GM12878 (cell line): ENCODE measurements at regions not wholly inside any gene's neighbourhood (a gene's known extent, or its start where the extent isn't known, plus 50 kb on each side); places are given as distances from the start of the nearest gene placed in this dataset.

Source experiments
- ATAC-seq: fragments of 200-7000 bp; cut with Tn5 transposase; 3 replicates; pipeline ENCODE4 v1.9.1; 2020; ENCODE audit warnings: mild to moderate bottlenecking, moderate library complexity
- BruUV-seq: library from RNA; stranded (reverse); fragments of 400-500 nt; replicated peaks from 2 replicates; lab custom pipeline; 2021; lab: Mats Ljungman, UMichigan
- CTCF ChIA-PET: fragments of 300-600 bp; sonication (Branson Sonifier 250); formaldehyde crosslinking; extraction: SDS; loops from one replicate; lab custom pipeline; 2021; ENCODE audit warnings: inconsistent platforms; lab: Yijun Ruan, JAX
- POLR2A ChIA-PET: fragments of 350-600 bp; formaldehyde crosslinking; extraction: SDS; loops from one replicate; lab custom pipeline; 2021; ENCODE audit warnings: inconsistent platforms; lab: Charles Lee
- RAD21 ChIA-PET: fragments of 300-600 bp; sonication (Branson Sonifier 250); formaldehyde crosslinking; loops from one replicate; lab custom pipeline; 2023; ENCODE audit warnings: antibody characterized with exemption; ENCODE audit not compliant: unreplicated experiment; lab: Charles Lee
- SMC1A ChIA-PET: fragments of 300-600 bp; sonication (Branson Sonifier 250); formaldehyde crosslinking; loops from one replicate; lab custom pipeline; 2023; ENCODE audit not compliant: unreplicated experiment, uncharacterized antibody; lab: Charles Lee
- DNase-seq: peaks from one replicate; pipeline ENCODE4 v3.0.0-alpha.2; 2011; ENCODE audit warnings: low read depth, low spot score
- FAIRE-seq: peaks from 3 replicates; lab custom pipeline; 2011; peaks lifted over from hg19 to GRCh38; lab: Jason Lieb, UNC
- H2AFZ ChIP-seq: 2 replicates; pipeline ENCODE4 v1.6.0; 2011; ENCODE audit warnings: low read depth, low read length, control low read depth; ENCODE audit not compliant: control insufficient read depth
- H3K27ac ChIP-seq: 2 replicates; pipeline ENCODE4 v1.5.1; 2011; ENCODE audit warnings: control low read depth; ENCODE audit not compliant: control insufficient read depth, insufficient read depth
- H3K27me3 ChIP-seq, 2 experiments: replicated peaks in 1 of 2; 2 replicates each; pipeline versions ENCODE4 v1.6.0 to v1.6.1; 2011; ENCODE audit warnings: low read length in 1 of 2; ENCODE audit not compliant: control insufficient read depth in 2 of 2, insufficient read depth in 2 of 2
- H3K36me3 ChIP-seq, 2 experiments: 2 replicates each; pipeline ENCODE4 v1.5.1; 2011; ENCODE audit warnings: low read length in 1 of 2; ENCODE audit not compliant: control insufficient read depth in 2 of 2, insufficient read depth in 2 of 2
- H3K4me1 ChIP-seq: 2 replicates; pipeline ENCODE4 v1.6.1; 2011; ENCODE audit warnings: mild to moderate bottlenecking, low read length, moderate library complexity, mixed read lengths; ENCODE audit not compliant: control insufficient read depth, insufficient read depth
- H3K4me2 ChIP-seq: 2 replicates; pipeline ENCODE4 v1.6.0; 2011; ENCODE audit warnings: control low read depth; ENCODE audit not compliant: control insufficient read depth, insufficient read depth
- H3K4me3 ChIP-seq: fragments of 200-600 bp; sonication (generic); 2 replicates; pipeline ENCODE4 v1.5.1; 2016
- H3K79me2 ChIP-seq: 2 replicates; pipeline ENCODE4 v1.6.0; 2011; ENCODE audit warnings: low read length; ENCODE audit not compliant: control insufficient read depth, insufficient read depth
- H3K9ac ChIP-seq: 2 replicates; pipeline ENCODE4 v1.8.0; 2011; ENCODE audit warnings: low read length, control low read depth, mixed read lengths; ENCODE audit not compliant: control insufficient read depth, insufficient read depth
- H3K9me3 ChIP-seq: replicated peaks from 3 replicates; pipeline ENCODE4 v1.5.1; 2011; ENCODE audit warnings: mild to moderate bottlenecking, low read length; ENCODE audit not compliant: control insufficient read depth, insufficient read depth
- H4K20me1 ChIP-seq: 2 replicates; pipeline ENCODE4 v1.6.0; 2011; ENCODE audit not compliant: control insufficient read depth, insufficient read depth
- ASH2L ChIP-seq: fragments of 300-600, 200-600 bp; sonication (generic); IDR thresholded peaks from 2 replicates; pipeline ENCODE4 v1.6.1; 2017; ENCODE audit warnings: low read depth, mild to moderate bottlenecking, borderline replicate concordance
- ATF7 ChIP-seq: fragments of 450-650 bp; IDR thresholded peaks from 2 replicates; pipeline ENCODE4 v1.6.1; 2016; ENCODE audit warnings: low read depth, mild to moderate bottlenecking
- CBX5 ChIP-seq: sonication (generic); IDR thresholded peaks from 2 replicates; pipeline ENCODE4 v1.6.1; 2016; ENCODE audit warnings: low read depth, moderate library complexity, mild to moderate bottlenecking, inconsistent platforms
- CREB1 ChIP-seq: IDR thresholded peaks from 2 replicates; pipeline ENCODE4 v1.6.1; 2012; ENCODE audit warnings: low read depth, mild to moderate bottlenecking, inconsistent platforms
- ESRRA ChIP-seq: IDR thresholded peaks from 2 replicates; pipeline ENCODE4 v1.6.1; 2012; ENCODE audit warnings: mild to moderate bottlenecking, low read length, improper control_type of control experiment
- FOXK2 ChIP-seq: fragments of 450-650 bp; IDR thresholded peaks from 2 replicates; pipeline ENCODE4 v1.6.1; 2017; ENCODE audit warnings: mild to moderate bottlenecking, moderate library complexity
- HCFC1 ChIP-seq: fragments of 150-350 bp; IDR thresholded peaks from 2 replicates; pipeline ENCODE4 v1.6.1; 2014; ENCODE audit warnings: low read length
- HDAC6 ChIP-seq: fragments of 200-600 bp; sonication (generic); IDR thresholded peaks from one replicate; pipeline ENCODE4 v1.8.0; 2017; ENCODE audit warnings: antibody characterized with exemption; ENCODE audit not compliant: unreplicated experiment
- HDGF ChIP-seq: fragments of 450-650 bp; IDR thresholded peaks from 2 replicates; pipeline ENCODE4 v1.6.1; 2016; ENCODE audit warnings: antibody characterized with exemption
- KAT2A ChIP-seq: conservative IDR thresholded peaks from 2 replicates; pipeline ENCODE4 v1.6.1; 2011; ENCODE audit warnings: low read depth, low read length; ENCODE audit not compliant: control insufficient read depth
- MTA3 ChIP-seq: IDR thresholded peaks from 2 replicates; pipeline ENCODE4 v1.6.1; 2012; ENCODE audit warnings: low read length, inconsistent platforms, borderline replicate concordance
- NFXL1 ChIP-seq: fragments of 450-650 bp; IDR thresholded peaks from 2 replicates; pipeline ENCODE4 v1.6.1; 2017; ENCODE audit warnings: antibody characterized with exemption, mild to moderate bottlenecking, borderline replicate concordance
- NR2C2 ChIP-seq: IDR thresholded peaks from 2 replicates; pipeline ENCODE4 v1.6.1; 2011; ENCODE audit warnings: borderline replicate concordance, low read depth; ENCODE audit not compliant: control insufficient read depth, insufficient read length
- POLR2A ChIP-seq: IDR thresholded peaks from 2 replicates; pipeline ENCODE4 v1.6.1; 2011; ENCODE audit warnings: low read depth, mild to moderate bottlenecking, low read length
- RAD51 ChIP-seq: fragments of 450-650 bp; IDR thresholded peaks from 2 replicates; pipeline ENCODE4 v1.6.1; 2016; ENCODE audit warnings: moderate library complexity, mild to moderate bottlenecking, inconsistent platforms
- SUZ12 ChIP-seq: fragments of 200-600 bp; sonication (generic); IDR thresholded peaks from one replicate; pipeline ENCODE4 v1.6.1; 2018; ENCODE audit warnings: antibody characterized with exemption, mild to moderate bottlenecking; ENCODE audit not compliant: unreplicated experiment
- WGBS: methylation state at CpG from one replicate; pipeline ENCODE4 v1.1.6; 2016; ENCODE audit warnings: low lambda C conversion rate; ENCODE audit not compliant: insufficient replicate concordance, insufficient coverage; ENCODE audit errors: missing lambda C conversion rate; 5-methylcytosine and 5-hydroxymethylcytosine counted together
- in situ Hi-C: fragments of 300-500 bp; cut with MboI; formaldehyde crosslinking; loops from 9 replicates; pipeline ENCODE4 v1.14.3; 2018; ENCODE audit warnings: mixed read lengths
- intact Hi-C: fragments of 100-400 bp; cut with micrococcal nuclease; formaldehyde crosslinking; loops from one replicate; pipeline ENCODE4 v1.14.2; 2022; ENCODE audit not compliant: unreplicated experiment
- TF ChIP-seq, protein P1 (sequence below): fragments of 450-650 bp; conservative IDR thresholded peaks from 2 replicates; pipeline ENCODE4 v1.6.1; 2017; ENCODE audit warnings: mild to moderate bottlenecking, moderate library complexity
- TF ChIP-seq, protein P2 (sequence below): IDR thresholded peaks from 2 replicates; pipeline ENCODE4 v1.6.1; 2011; ENCODE audit warnings: mild to moderate bottlenecking, low read depth, low read length, moderate library complexity; ENCODE audit not compliant: insufficient replicate concordance
- TF ChIP-seq, protein P3 (sequence below): IDR thresholded peaks from 2 replicates; pipeline ENCODE4 v1.6.1; 2011; ENCODE audit warnings: borderline replicate concordance, low read depth, mild to moderate bottlenecking, moderate library complexity, low read length; ENCODE audit not compliant: insufficient read depth, poor library complexity, severe bottlenecking
- TF ChIP-seq, protein P4 (sequence below), 3 experiments: IDR thresholded peaks in 2 of 3; conservative IDR thresholded peaks in 1 of 3; 2 replicates each; pipeline ENCODE4 v1.5.1; 2011; ENCODE audit warnings: low read depth in 3 of 3, low read length in 3 of 3, mild to moderate bottlenecking in 3 of 3, control low read depth in 2 of 3, moderate library complexity in 2 of 3, inconsistent platforms in 1 of 3, mixed read lengths in 1 of 3; ENCODE audit not compliant: control insufficient read depth in 2 of 3, insufficient read depth in 1 of 3; ENCODE audit errors: extremely low read depth in 1 of 3

DNA sequence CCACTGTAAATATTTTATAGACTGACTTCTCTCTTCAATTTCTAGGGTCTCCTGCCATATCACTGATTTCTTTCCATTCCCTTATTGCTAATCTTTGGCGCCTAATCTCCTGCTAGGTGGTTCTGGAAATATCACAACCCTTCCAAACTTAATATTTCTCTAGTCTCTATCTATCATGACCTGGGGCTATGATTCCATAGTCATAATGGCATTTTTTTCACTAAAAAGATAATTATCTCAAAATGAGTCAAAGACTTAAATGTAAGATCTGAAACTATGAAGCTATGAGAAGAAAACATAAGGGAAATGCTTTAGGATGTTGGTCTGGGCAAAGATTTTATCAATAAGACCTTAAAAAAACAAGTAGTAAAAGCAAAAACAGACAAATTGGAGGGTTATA, 74.2 kb downstream of the LEPR start (continued):
- TF ChIP-seq KAT2A (no peak), HCFC1 (no peak), ESRRA (no peak), SUZ12 (no peak), HDAC6 (no peak)

DNA sequence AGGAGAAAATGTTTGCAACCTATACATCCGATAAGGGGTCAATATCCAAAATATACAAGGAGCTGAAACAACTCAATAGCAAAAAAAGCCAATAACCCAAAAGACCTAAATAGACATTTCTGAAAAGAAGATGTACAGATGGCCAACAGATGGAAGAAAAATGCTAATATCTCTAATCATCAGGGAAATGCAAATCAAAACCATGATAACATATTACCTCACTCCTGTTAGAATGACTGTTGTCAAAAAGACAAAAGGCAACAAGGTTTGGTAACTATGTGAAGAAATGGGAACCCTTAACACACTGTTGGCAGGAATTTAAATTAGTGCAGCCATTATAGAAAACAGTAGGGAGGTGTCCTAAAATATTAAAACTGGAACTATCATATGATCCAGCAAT, 74.7 kb downstream of the LEPR start:
- 85% methylated on average over 1 of the region's 1 CpG for WGBS
- no peak for TF ChIP-seq POLR2A
- TF ChIP-seq, protein P1, sequence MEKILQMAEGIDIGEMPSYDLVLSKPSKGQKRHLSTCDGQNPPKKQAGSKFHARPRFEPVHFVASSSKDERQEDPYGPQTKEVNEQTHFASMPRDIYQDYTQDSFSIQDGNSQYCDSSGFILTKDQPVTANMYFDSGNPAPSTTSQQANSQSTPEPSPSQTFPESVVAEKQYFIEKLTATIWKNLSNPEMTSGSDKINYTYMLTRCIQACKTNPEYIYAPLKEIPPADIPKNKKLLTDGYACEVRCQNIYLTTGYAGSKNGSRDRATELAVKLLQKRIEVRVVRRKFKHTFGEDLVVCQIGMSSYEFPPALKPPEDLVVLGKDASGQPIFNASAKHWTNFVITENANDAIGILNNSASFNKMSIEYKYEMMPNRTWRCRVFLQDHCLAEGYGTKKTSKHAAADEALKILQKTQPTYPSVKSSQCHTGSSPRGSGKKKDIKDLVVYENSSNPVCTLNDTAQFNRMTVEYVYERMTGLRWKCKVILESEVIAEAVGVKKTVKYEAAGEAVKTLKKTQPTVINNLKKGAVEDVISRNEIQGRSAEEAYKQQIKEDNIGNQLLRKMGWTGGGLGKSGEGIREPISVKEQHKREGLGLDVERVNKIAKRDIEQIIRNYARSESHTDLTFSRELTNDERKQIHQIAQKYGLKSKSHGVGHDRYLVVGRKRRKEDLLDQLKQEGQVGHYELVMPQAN = no peak
- TF ChIP-seq NR2C2 = no peak
- TF ChIP-seq FOXK2 = no peak
- no peak for TF ChIP-seq NFXL1
- TF ChIP-seq CBX5 = no peak
- TF ChIP-seq, protein P2, sequence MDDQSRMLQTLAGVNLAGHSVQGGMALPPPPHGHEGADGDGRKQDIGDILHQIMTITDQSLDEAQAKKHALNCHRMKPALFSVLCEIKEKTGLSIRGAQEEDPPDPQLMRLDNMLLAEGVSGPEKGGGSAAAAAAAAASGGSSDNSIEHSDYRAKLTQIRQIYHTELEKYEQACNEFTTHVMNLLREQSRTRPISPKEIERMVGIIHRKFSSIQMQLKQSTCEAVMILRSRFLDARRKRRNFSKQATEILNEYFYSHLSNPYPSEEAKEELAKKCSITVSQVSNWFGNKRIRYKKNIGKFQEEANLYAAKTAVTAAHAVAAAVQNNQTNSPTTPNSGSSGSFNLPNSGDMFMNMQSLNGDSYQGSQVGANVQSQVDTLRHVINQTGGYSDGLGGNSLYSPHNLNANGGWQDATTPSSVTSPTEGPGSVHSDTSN = no peak
- TF ChIP-seq, protein P3, sequence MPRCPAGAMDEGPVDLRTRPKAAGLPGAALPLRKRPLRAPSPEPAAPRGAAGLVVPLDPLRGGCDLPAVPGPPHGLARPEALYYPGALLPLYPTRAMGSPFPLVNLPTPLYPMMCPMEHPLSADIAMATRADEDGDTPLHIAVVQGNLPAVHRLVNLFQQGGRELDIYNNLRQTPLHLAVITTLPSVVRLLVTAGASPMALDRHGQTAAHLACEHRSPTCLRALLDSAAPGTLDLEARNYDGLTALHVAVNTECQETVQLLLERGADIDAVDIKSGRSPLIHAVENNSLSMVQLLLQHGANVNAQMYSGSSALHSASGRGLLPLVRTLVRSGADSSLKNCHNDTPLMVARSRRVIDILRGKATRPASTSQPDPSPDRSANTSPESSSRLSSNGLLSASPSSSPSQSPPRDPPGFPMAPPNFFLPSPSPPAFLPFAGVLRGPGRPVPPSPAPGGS = no peak
- TF ChIP-seq SUZ12 = no peak
- TF ChIP-seq, protein P4, sequence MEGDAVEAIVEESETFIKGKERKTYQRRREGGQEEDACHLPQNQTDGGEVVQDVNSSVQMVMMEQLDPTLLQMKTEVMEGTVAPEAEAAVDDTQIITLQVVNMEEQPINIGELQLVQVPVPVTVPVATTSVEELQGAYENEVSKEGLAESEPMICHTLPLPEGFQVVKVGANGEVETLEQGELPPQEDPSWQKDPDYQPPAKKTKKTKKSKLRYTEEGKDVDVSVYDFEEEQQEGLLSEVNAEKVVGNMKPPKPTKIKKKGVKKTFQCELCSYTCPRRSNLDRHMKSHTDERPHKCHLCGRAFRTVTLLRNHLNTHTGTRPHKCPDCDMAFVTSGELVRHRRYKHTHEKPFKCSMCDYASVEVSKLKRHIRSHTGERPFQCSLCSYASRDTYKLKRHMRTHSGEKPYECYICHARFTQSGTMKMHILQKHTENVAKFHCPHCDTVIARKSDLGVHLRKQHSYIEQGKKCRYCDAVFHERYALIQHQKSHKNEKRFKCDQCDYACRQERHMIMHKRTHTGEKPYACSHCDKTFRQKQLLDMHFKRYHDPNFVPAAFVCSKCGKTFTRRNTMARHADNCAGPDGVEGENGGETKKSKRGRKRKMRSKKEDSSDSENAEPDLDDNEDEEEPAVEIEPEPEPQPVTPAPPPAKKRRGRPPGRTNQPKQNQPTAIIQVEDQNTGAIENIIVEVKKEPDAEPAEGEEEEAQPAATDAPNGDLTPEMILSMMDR (IDR thresholded peaks at IDR 0.05 in 2 of 3, conservative IDR thresholded peaks at IDR 0.05 in 1 of 3; ENCODE audit: control insufficient read depth in 2 of 3, extremely low read depth in 1 of 3, insufficient read depth in 1 of 3, low read depth in 3 of 3, low read length in 3 of 3) = no peak
- no peak for TF ChIP-seq ASH2L
- TF ChIP-seq HDGF = no peak
- TF ChIP-seq ATF7 = no peak
- TF ChIP-seq MTA3 = no peak
- TF ChIP-seq CREB1 = no peak
- TF ChIP-seq RAD51 = no peak

More for the DNA sequence above, 74.7 kb downstream of the LEPR start:
- no peak overlapping the region for H3K4me3 ChIP-seq
- intact Hi-C loops = no loop called here
- no peak overlapping the region for H3K4me2 ChIP-seq
- no peaks in the 10 kb centered on the region for H4K20me1 ChIP-seq
- H3K79me2 ChIP-seq = no peaks in the 10 kb centered on the region
- no peak overlapping the region for H3K9ac ChIP-seq
- ChIA-PET RAD21 (no interaction called here), CTCF (no interaction called here), POLR2A (no interaction called here), SMC1A (no interaction called here)
- no peaks in the 10 kb centered on the region for H3K36me3 ChIP-seq
- H3K27ac ChIP-seq = no peak overlapping the region
- no TSS peak for BruUV-seq
- H3K4me1 ChIP-seq = no peaks in the 10 kb centered on the region
- H2AFZ ChIP-seq = no peak overlapping the region
- no peak for ATAC-seq
- no peak for FAIRE-seq
- H3K9me3 ChIP-seq = no peaks in the 10 kb centered on the region
- in situ Hi-C loops = no loop called here
- DNase-seq = no peak
- no peaks in the 10 kb centered on the region for H3K27me3 ChIP-seq
